ENCODE measurements at regions not wholly inside any gene's neighbourhood (a gene's known extent, or its start where the extent isn't known, plus 50 kb on each side); places are given as distances from the start of the nearest gene placed in this dataset.

DNA sequence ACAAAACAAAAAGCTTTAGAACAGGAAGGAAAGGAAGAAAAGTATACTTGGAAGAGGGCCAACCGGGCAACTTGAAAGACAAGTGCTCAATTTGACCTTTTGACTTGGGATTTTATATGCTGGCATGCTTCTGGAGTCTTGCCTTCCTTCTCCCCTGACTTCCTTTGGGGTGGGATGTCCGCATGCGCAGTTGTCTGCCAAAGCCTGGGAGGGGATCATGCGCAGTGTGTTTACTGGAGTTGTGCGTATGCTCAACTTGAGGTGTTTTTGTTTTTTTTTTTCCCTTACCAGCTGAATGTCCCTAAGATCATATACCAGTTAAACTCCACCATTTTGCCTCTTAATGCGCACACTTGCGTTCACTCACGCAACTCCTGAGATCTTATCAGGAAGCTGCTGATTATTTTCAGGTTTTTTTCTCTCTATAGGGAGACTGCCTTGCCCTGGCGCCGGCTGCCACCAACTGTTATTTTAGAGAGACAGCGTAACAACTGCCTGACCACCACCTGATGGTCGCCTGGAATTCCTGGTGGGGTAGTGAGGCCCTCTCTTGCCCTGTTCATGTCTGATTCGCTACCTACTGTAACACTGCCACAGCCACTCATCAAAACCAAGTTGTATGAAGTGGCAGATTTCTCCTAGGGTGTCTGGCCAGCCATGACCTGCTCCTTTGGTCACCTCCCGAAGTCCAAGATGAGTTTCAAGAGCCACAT is 138.7 kb upstream of the ZNF644 start:
- Histone ChIP-seq H3K36me3 (ENCODE audit: insufficient read depth, low read length) (no peaks in the 10 kb centered on the region), H2AFZ (ENCODE audit: low read depth, low read length) (no peak overlapping the region), H4K20me1 (ENCODE audit: insufficient read depth, low read length) (no peaks in the 10 kb centered on the region), H3K4me1 (ENCODE audit: insufficient read depth, low read length) (peaks cover 12% of the 10 kb centered on the region), H3K4me2 (ENCODE audit: insufficient read depth, low read length) (no peak overlapping the region), H3K9ac (ENCODE audit: low read depth, low read length) (no peak overlapping the region), H3K4me3 (ENCODE audit: low read depth in 1 of 2, low read length in 2 of 2) (no peak overlapping the region), H3K27ac (ENCODE audit: low read length) (no peak overlapping the region), H3K79me2 (ENCODE audit: insufficient read depth, low read length) (no peaks in the 10 kb centered on the region), H3K9me3 (ENCODE audit: insufficient read depth, low read length, severe bottlenecking) (no peaks in the 10 kb centered on the region), H3K27me3 (ENCODE audit: insufficient read depth, low read length, poor library complexity) (no peaks in the 10 kb centered on the region)
- ATAC-seq (ENCODE audit: insufficient read depth, low read depth) (no peak), DNase-seq (no peak)
- TF ChIP-seq, protein P1, sequence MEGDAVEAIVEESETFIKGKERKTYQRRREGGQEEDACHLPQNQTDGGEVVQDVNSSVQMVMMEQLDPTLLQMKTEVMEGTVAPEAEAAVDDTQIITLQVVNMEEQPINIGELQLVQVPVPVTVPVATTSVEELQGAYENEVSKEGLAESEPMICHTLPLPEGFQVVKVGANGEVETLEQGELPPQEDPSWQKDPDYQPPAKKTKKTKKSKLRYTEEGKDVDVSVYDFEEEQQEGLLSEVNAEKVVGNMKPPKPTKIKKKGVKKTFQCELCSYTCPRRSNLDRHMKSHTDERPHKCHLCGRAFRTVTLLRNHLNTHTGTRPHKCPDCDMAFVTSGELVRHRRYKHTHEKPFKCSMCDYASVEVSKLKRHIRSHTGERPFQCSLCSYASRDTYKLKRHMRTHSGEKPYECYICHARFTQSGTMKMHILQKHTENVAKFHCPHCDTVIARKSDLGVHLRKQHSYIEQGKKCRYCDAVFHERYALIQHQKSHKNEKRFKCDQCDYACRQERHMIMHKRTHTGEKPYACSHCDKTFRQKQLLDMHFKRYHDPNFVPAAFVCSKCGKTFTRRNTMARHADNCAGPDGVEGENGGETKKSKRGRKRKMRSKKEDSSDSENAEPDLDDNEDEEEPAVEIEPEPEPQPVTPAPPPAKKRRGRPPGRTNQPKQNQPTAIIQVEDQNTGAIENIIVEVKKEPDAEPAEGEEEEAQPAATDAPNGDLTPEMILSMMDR (IDR thresholded peaks at IDR 0.05; ENCODE audit: borderline replicate concordance, extremely low read depth, low read length, poor library complexity, severe bottlenecking) = no peak
- no peak for TF ChIP-seq EZH2 (IDR thresholded peaks at IDR 0.05; ENCODE audit: borderline replicate concordance, low read depth, low read length, severe bottlenecking)

DNA sequence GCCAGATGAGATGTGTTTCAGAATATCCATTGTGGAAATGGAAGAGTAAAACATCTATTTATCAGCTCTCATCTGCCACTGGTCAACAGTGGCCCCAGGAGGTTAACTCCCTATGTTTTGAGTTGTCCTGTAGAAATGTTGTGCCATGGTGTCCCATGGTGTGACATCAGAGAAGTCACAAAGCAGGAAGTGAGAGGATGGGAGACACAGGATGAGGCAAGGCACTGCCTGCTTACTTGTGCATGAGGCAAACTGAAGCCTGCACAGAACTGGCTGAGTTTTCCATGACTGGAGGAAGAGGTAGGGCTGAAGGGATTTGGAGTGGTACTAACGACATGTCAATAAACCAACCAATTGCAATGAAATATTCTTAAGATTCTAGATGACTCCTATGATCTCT is 131.5 kb upstream of the ZNF644 start:
- no peaks in the 10 kb centered on the region for H3K27me3 ChIP-seq (ENCODE audit: insufficient read depth, low read length, poor library complexity)
- no peak for ATAC-seq (ENCODE audit: insufficient read depth, low read depth)
- H3K27ac ChIP-seq (ENCODE audit: low read length) = no peak overlapping the region

DNA sequence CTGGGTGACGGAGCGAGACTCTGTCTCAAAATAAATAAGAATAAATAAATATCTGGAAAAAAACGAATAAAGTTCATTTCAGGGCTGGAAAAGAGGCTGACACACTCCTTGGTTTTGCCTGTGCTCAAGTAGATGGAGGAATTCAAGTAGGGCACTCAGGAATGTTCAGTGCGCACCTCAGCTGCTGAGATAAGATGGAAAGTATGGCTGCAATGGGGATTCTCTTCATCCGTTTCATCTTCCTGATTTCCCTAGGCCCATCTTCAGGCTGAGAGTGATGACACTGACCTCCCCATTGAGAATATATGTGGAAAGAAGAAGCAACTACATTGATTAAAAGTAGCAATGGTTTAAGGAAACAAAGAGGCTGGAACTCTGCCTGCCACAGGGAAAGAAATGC is 130.5 kb upstream of the ZNF644 start:
- no peaks in the 10 kb centered on the region for H3K27me3 ChIP-seq (ENCODE audit: insufficient read depth, low read length, poor library complexity)
- H3K79me2 ChIP-seq (ENCODE audit: insufficient read depth, low read length) = no peaks in the 10 kb centered on the region
- no peak overlapping the region for H3K27ac ChIP-seq (ENCODE audit: low read length)
- no peaks in the 10 kb centered on the region for H4K20me1 ChIP-seq (ENCODE audit: insufficient read depth, low read length)
- ATAC-seq (ENCODE audit: insufficient read depth, low read depth) (no peak), DNase-seq (no peak)
- H3K4me2 ChIP-seq (ENCODE audit: insufficient read depth, low read length) = no peak overlapping the region
- no peaks in the 10 kb centered on the region for H3K9me3 ChIP-seq (ENCODE audit: insufficient read depth, low read length, severe bottlenecking)
- no peak overlapping the region for H3K4me3 ChIP-seq (ENCODE audit: low read depth in 1 of 2, low read length in 2 of 2)
- TF ChIP-seq, protein P1 (IDR thresholded peaks at IDR 0.05; ENCODE audit: borderline replicate concordance, extremely low read depth, low read length, poor library complexity, severe bottlenecking) = no peak
- no peak for TF ChIP-seq EZH2 (IDR thresholded peaks at IDR 0.05; ENCODE audit: borderline replicate concordance, low read depth, low read length, severe bottlenecking)
- no peaks in the 10 kb centered on the region for H3K36me3 ChIP-seq (ENCODE audit: insufficient read depth, low read length)
- no peak overlapping the region for H2AFZ ChIP-seq (ENCODE audit: low read depth, low read length)
- no peak overlapping the region for H3K9ac ChIP-seq (ENCODE audit: low read depth, low read length)
- peaks cover 9% of the 10 kb centered on the region for H3K4me1 ChIP-seq (ENCODE audit: insufficient read depth, low read length)

More for the DNA sequence above, 131.5 kb upstream of the ZNF644 start:
- H3K9me3 ChIP-seq (ENCODE audit: insufficient read depth, low read length, severe bottlenecking) = no peaks in the 10 kb centered on the region
- no peaks in the 10 kb centered on the region for H3K36me3 ChIP-seq (ENCODE audit: insufficient read depth, low read length)
- DNase-seq = no peak
- no peaks in the 10 kb centered on the region for H3K79me2 ChIP-seq (ENCODE audit: insufficient read depth, low read length)
- no peak overlapping the region for H3K4me2 ChIP-seq (ENCODE audit: insufficient read depth, low read length)
- no peak overlapping the region for H3K9ac ChIP-seq (ENCODE audit: low read depth, low read length)
- no peak overlapping the region for H3K4me3 ChIP-seq (ENCODE audit: low read depth in 1 of 2, low read length in 2 of 2)
- no peaks in the 10 kb centered on the region for H4K20me1 ChIP-seq (ENCODE audit: insufficient read depth, low read length)
- TF ChIP-seq EZH2 (IDR thresholded peaks at IDR 0.05; ENCODE audit: borderline replicate concordance, low read depth, low read length, severe bottlenecking) = no peak
- TF ChIP-seq, protein P1 (IDR thresholded peaks at IDR 0.05; ENCODE audit: borderline replicate concordance, extremely low read depth, low read length, poor library complexity, severe bottlenecking) = no peak
- no peak overlapping the region for H2AFZ ChIP-seq (ENCODE audit: low read depth, low read length)
- H3K4me1 ChIP-seq (ENCODE audit: insufficient read depth, low read length) = peaks cover 7% of the 10 kb centered on the region

Measured in DND-41 (cell line).